Epidermal melanocyte (primary cell): ENCODE measurements at regions not wholly inside any gene's neighbourhood (a gene's known extent, or its start where the extent isn't known, plus 50 kb on each side); places are given as distances from the start of the nearest gene placed in this dataset.
A peak's percentile ranks its signal among the peaks of the same experiment; 100 is the strongest.
"Not testable (repeated sequence)": the region's sequence is repeated elsewhere in the genome, so short reads cannot be mapped to it uniquely, and the experiment has no call there.

Experiments
- DNase-seq: peaks from one replicate; pipeline ENCODE4 v3.0.0; 2011; ENCODE audit warnings: low spot score; ENCODE audit not compliant: insufficient read length

DNA sequence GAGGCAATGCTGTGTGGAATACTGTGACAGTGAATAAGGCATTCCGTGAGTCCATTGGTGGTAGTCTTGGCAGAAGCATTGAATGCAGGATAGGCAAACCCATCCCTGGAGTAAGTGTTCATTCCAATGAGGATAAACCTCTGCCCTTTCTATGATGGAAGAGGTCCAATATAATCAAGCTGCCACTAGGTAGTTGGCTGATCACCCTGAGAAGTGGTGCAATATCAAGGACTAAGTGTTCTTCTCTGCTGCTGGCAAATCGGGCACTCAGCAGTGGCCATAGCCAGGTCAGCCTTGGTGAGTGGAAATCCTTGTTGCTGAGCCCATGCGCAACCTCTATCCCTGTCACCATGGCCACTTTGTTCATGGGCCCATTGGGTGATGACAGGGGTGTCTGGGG lies 70.1 kb downstream of the FBXO4 start:
- no peak for DNase-seq

- DNase-seq, result no peak
These were observed 76.6 kb downstream of the FBXO4 start for GRCh38 chr5:42001673-42002072.

DNA sequence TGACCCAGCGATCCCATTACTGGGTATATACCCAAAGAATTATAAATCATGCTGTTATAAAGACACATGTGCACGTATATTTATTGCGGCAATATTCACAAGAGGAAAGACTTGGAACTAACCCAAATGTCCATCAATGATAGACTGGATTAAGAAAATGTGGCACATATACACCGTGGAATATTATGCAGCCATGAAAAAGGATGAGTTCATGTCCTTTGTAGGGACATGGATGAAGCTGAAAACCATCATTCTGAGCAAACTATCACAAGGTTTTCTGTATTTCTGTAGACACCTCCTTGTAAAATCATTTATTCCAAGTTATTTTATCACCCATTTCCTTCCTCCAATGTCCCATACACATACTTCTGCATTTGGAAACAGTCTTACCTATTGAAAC lies 78.8 kb downstream of the FBXO4 start:
- not testable (repeated sequence) for DNase-seq

- no peak for DNase-seq
These were observed 80.6 kb downstream of the FBXO4 start for GRCh38 chr5:42005561-42006153.

DNA sequence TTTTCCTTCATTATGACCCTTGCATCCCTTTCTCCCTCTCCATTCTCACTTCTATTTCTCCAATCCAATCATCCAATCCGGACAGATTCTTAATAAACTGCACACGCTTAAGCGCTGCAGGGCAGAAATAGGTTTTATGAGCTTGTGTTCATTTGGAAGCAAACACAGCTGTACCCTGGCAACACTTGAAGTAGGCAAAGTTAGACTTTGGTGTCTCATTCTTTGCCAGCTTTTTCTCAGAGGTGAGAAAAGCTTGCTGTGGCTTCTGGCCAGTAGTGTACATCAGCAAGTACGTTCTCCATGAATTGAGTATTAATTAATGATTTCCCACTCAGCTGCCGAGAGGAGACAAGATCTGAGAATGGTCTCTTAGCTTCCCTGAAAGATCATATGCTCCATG lies 88.5 kb downstream of the FBXO4 start:
- DNase-seq, result no peak

- DNase-seq, result no peak
These were observed 90.2 kb downstream of the FBXO4 start for GRCh38 chr5:42015254-42015653.

DNA sequence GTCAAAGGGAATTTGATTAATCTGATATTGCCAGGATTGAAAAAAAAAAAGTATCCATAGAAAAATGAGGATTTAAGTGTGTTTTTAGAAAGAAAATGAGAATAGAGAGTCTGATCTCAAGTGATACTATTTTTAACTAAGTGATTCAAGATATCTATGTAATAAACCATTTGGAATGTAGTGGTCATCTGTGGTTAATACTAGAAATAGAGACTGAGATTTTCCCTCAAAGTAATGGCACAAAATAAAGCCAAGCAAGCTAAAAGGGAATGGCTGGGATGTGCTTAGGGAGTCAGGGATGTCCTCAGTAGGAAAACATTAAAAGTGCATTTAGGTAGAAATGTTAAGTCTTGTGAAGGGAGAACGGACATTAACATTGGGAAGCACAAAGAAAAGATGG lies 90.6 kb downstream of the FBXO4 start:
- no peak for DNase-seq

DNA sequence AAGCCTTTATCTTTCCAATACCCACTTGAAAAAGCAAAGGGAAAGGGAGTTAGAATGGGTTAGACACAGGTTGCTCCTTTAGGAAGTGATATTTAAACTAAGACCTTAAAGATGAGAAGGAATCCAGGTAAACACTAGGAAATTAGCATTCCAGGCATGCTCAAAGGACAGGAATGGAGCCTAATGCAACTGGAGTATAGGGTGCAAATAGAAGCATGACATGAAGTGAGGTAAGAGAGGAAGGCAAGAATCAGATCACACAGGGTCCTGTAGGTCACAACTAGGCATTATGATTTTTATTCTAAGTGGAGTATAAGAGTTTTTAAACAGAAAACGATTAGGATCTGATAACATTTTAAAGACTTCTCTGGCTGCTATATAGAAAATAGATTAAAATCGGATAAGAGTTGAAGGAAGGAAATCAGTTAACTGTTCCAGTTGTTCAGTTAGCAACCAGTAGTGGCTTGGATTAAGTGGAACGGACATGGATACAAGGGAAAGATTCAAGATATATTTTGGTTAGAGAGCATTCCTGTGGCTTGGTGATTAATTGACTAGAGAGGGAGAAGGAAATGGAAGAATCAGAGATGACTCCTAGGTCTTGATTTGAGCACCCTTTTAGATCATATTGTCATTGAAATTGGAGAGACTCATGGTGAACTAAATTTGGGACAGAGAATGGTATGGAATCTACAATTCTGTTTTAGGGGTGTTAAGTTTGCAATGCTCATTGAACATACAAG lies 95.9 kb downstream of the FBXO4 start:
- DNase-seq, result peak; percentile 23

GRCh38 chr5:42021923-42022322 lies 96.8 kb downstream of the FBXO4 start:
- no peak for DNase-seq

- no peak for DNase-seq
These were observed 97.4 kb downstream of the FBXO4 start for GRCh38 chr5:42022383-42022972.

GRCh38 chr5:42026446-42026845 lies 101.4 kb downstream of the FBXO4 start:
- DNase-seq, result no peak

DNA sequence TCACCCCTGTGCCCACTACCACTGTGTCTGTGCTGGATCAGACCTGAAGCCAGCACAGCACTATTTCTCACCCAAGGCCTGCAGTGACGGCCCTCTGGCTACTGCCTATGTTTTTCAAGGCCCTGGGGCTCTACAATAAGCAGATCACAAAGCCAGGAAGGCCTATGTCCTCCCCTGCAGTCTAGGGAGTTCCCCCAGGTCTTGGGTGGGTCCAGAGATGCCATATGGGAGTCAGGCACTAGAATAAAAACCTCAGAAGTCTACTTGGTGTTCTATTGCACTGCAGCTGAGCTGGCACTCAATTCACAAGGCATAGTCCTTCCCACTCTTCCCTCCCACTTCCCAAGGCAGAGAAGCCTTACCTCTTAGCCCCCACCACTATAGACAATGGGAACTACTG lies 107.1 kb downstream of the FBXO4 start:
- no peak for DNase-seq

DNA sequence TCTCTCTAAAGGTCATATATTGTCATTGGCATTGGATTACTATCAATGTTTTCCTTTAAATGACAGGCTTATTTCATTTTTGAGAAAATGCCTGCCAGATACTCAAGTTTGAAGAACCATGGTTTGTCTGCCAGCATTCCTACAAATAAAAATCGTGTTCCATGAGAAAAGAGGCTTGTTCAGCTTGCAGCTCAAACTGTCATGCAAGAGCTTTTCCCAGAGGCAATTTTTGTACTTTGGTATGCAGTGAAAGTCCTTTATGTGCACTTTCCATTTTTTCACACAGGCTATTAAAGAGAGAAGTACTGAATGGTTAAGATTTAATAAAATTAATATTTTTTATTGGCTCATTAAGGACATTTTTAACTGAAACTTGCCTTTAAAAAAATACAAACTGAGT lies 110.4 kb downstream of the FBXO4 start:
- peak; percentile 57 for DNase-seq

DNA sequence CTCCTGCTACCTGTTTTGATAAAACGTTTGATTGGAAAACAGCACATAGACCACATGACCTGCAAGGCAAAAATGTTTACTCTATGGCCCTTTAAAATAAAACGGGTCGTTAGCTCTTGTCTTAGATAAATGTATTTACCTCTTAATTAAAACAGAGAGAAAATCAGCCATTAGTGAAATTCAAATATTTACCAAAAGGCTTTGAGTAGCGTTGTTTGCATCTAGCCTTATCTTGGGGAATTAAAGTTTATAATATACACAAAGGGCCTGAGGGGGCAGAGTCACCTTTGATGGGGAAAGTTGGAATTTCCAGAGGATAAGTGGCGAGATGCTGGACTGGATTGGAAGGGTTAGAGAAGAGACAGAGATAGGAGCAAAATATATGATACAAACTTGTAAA lies 111.3 kb downstream of the FBXO4 start:
- no peak for DNase-seq

DNA sequence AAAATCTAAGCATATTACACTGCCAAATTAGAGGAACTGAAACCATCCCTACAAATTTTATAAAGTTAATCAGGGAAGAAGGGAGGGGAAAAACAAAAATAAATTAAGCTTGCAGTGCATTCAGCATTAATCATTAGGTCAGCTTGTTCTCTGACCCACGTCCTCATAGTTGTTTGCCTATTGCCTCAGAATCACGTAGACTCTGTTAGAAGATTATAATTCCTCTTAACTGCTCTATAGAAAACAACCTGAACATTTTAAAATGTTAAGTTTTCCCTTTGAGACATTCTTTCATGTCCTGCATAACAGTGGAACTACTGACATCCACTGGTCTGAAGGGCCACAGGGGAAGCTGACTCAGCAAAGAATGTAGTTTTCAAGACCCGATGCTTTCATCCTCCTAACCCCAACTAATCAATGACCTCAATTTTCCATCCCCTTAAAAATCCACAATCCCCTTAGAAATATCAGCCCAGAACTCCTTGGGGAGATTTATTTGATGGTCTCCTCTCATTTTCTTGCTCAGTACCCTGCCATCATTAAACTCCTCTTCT lies 112.4 kb downstream of the FBXO4 start:
- DNase-seq, result no peak

GRCh38 chr5:42043400-42043799 lies 118.3 kb downstream of the FBXO4 start:
- no peak for DNase-seq

DNA sequence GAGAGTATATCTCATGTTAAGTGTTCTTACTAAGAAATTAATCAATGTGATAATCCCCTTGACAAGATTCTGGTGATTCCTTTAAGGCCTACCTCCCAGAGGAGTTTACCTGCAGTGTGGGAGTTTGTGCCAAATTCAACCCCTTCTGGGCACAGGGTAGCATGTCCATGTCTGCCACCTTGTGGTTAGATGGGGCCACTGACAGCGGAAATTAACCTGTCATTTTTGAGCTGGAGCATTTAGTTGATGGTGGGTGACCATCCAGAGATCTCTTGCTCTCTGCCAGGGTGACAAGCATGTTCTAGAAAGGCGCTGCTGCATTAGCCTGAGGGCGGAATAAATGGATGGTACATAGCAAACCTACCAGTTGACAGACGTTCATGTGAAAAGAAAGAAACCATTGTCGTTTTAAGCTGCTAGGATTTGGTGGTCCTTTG lies 132.2 kb downstream of the FBXO4 start:
- DNase-seq, result peak; percentile 28

DNA sequence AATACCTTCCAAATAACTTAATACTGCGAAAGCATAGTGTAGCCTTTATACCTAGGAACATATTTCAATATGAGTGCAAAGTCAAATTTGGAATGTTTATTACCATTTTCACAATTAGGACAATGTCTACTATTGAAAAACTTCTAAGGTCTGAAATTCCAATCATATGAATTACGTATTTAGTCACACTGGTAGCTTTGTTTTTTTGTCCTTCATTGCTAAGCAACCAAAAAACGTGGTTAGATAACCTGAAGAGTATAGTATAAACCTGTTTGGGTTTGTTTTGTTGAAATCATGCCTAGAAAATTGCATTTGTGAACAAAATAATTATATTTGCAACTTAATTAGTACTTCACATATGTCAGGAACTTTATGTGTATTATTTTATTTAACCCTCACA lies 134.2 kb downstream of the FBXO4 start:
- no peak for DNase-seq

- no peak for DNase-seq
These were observed 134.8 kb downstream of the FBXO4 start for GRCh38 chr5:42059778-42060464.

- DNase-seq, result no peak
These were observed 136.0 kb downstream of the FBXO4 start for GRCh38 chr5:42061121-42061520.

- DNase-seq, result no peak
These were observed 139.7 kb downstream of the FBXO4 start for GRCh38 chr5:42064821-42065220.

- no peak for DNase-seq
These were observed 141.1 kb downstream of the FBXO4 start for GRCh38 chr5:42066131-42066530.
